Spinal cord (tissue), 9 donors: ENCODE measurements at regions not wholly inside any gene's neighbourhood (a gene's known extent, or its start where the extent isn't known, plus 50 kb on each side); places are given as distances from the start of the nearest gene placed in this dataset.

Experiments
- DNase-seq, 6 donors: peaks; one replicate each; pipeline versions ENCODE4 v3.0.0 to v3.0.0-alpha.2; 2013 to 2015; ENCODE audit warnings: low spot score in 6 of 6, low read depth in 4 of 6
- H3K27ac ChIP-seq: one replicate; pipeline ENCODE4 v1.5.1; 2013; ENCODE audit warnings: low read depth, low read length, control low read depth
- H3K27me3 ChIP-seq: one replicate; pipeline ENCODE4 v1.6.1; 2013; ENCODE audit warnings: low read length; ENCODE audit not compliant: control insufficient read depth, insufficient read depth
- H3K36me3 ChIP-seq: one replicate; pipeline ENCODE4 v1.6.1; 2013; ENCODE audit warnings: low read length; ENCODE audit not compliant: control insufficient read depth, insufficient read depth
- H3K4me1 ChIP-seq: one replicate; pipeline ENCODE4 v1.6.1; 2013; ENCODE audit warnings: low read length; ENCODE audit not compliant: control insufficient read depth, insufficient read depth
- H3K4me3 ChIP-seq: one replicate; pipeline ENCODE4 v1.5.1; 2013; ENCODE audit warnings: low read depth, low read length, control low read depth
- H3K9me3 ChIP-seq: one replicate; pipeline ENCODE4 v1.6.1; 2013; ENCODE audit warnings: low read length; ENCODE audit not compliant: control insufficient read depth, insufficient read depth
- WGBS: methylation state at CpG from one replicate; pipeline ENCODE4 v1.1.5; 2013; ENCODE audit warnings: missing lambda C conversion rate; ENCODE audit not compliant: insufficient coverage; 5-methylcytosine and 5-hydroxymethylcytosine counted together
- donor health status: healthy.

GRCh38 chr1:37261129-37261528 is 213.3 kb upstream of the ZC3H12A start:
- Histone ChIP-seq H3K27me3 (peaks cover 2% of the 10 kb centered on the region), H3K36me3 (no peaks in the 10 kb centered on the region), H3K9me3 (no peaks in the 10 kb centered on the region), H3K4me1 (peaks cover 22% of the 10 kb centered on the region), H3K4me3 (no peak overlapping the region), H3K27ac (no peak overlapping the region)
- no CpG with 5 or more reads among the region's 2 CpGs for WGBS
- DNase-seq: no peak

- DNase-seq: no peak
These were observed 211.8 kb upstream of the ZC3H12A start for GRCh38 chr1:37262439-37263170.

GRCh38 chr1:37265156-37265555 is 209.2 kb upstream of the ZC3H12A start:
- H3K27ac ChIP-seq: no peak overlapping the region
- no peaks in the 10 kb centered on the region for H3K9me3 ChIP-seq
- peaks cover 28% of the 10 kb centered on the region for H3K4me1 ChIP-seq
- no peaks in the 10 kb centered on the region for H3K36me3 ChIP-seq
- WGBS: 71% methylated on average over 3 of the region's 3 CpGs
- peaks cover 2% of the 10 kb centered on the region for H3K27me3 ChIP-seq
- no peak overlapping the region for H3K4me3 ChIP-seq
- DNase-seq: no peak

More at GRCh38 chr1:37262439-37263170, 211.8 kb upstream of the ZC3H12A start:
- 80% methylated on average over 3 of the region's 6 CpGs for WGBS
- Histone ChIP-seq H3K27me3 (peaks cover 2% of the 10 kb centered on the region), H3K4me1 (peaks cover 36% of the 10 kb centered on the region), H3K9me3 (no peaks in the 10 kb centered on the region), H3K4me3 (no peak overlapping the region), H3K36me3 (no peaks in the 10 kb centered on the region), H3K27ac (no peak overlapping the region)

GRCh38 chr1:37265786-37266667 is 208.4 kb upstream of the ZC3H12A start:
- H3K4me3 ChIP-seq: no peak overlapping the region
- H3K9me3 ChIP-seq: no peaks in the 10 kb centered on the region
- H3K4me1 ChIP-seq: peaks cover 28% of the 10 kb centered on the region
- no peak for DNase-seq
- H3K36me3 ChIP-seq: no peaks in the 10 kb centered on the region
- no peak overlapping the region for H3K27ac ChIP-seq
- no peaks in the 10 kb centered on the region for H3K27me3 ChIP-seq
- 46% methylated on average over 10 of the region's 10 CpGs for WGBS

GRCh38 chr1:37267111-37267835 is 207.1 kb upstream of the ZC3H12A start:
- peak in 2 of 6 donors; percentile 22 to 85 for DNase-seq
- Histone ChIP-seq H3K4me3 (no peak overlapping the region), H3K9me3 (no peaks in the 10 kb centered on the region), H3K4me1 (peaks cover 28% of the 10 kb centered on the region), H3K36me3 (no peaks in the 10 kb centered on the region), H3K27ac (no peak overlapping the region), H3K27me3 (no peaks in the 10 kb centered on the region)
- 58% methylated on average over 9 of the region's 10 CpGs for WGBS

- Histone ChIP-seq H3K27me3 (no peaks in the 10 kb centered on the region), H3K27ac (no peak overlapping the region), H3K4me3 (no peak overlapping the region), H3K9me3 (no peaks in the 10 kb centered on the region), H3K36me3 (no peaks in the 10 kb centered on the region), H3K4me1 (peaks cover 29% of the 10 kb centered on the region)
- WGBS: 64% methylated on average over 2 of the region's 3 CpGs
- DNase-seq: no peak
These were observed 203.7 kb upstream of the ZC3H12A start for GRCh38 chr1:37270639-37271038.

GRCh38 chr1:37272626-37273025 is 201.8 kb upstream of the ZC3H12A start:
- WGBS: 92% methylated on average over 7 of the region's 8 CpGs
- H3K4me3 ChIP-seq: no peak overlapping the region
- H3K27ac ChIP-seq: no peak overlapping the region
- no peaks in the 10 kb centered on the region for H3K36me3 ChIP-seq
- DNase-seq: no peak
- peaks cover 9% of the 10 kb centered on the region for H3K4me1 ChIP-seq
- no peaks in the 10 kb centered on the region for H3K9me3 ChIP-seq
- H3K27me3 ChIP-seq: no peaks in the 10 kb centered on the region

- DNase-seq: no peak
- H3K27ac ChIP-seq: no peak overlapping the region
- H3K36me3 ChIP-seq: no peaks in the 10 kb centered on the region
- no peaks in the 10 kb centered on the region for H3K9me3 ChIP-seq
- H3K4me3 ChIP-seq: no peak overlapping the region
- 56% methylated on average over 6 of the region's 8 CpGs for WGBS
- peaks cover 2% of the 10 kb centered on the region for H3K27me3 ChIP-seq
- peaks cover 8% of the 10 kb centered on the region for H3K4me1 ChIP-seq
These were observed 199.9 kb upstream of the ZC3H12A start for GRCh38 chr1:37274486-37274885.

GRCh38 chr1:37274938-37275631 is 199.3 kb upstream of the ZC3H12A start:
- Histone ChIP-seq H3K36me3 (no peaks in the 10 kb centered on the region), H3K4me3 (no peak overlapping the region), H3K4me1 (peaks cover 8% of the 10 kb centered on the region), H3K27ac (no peak overlapping the region), H3K9me3 (no peaks in the 10 kb centered on the region), H3K27me3 (peaks cover 2% of the 10 kb centered on the region)
- 30% methylated on average over 1 of the region's 5 CpGs for WGBS
- DNase-seq: peak in 2 of 6 donors; percentile 18 to 66
